ENCODE measurements at regions not wholly inside any gene's neighbourhood (a gene's known extent, or its start where the extent isn't known, plus 50 kb on each side); places are given as distances from the start of the nearest gene placed in this dataset.

- DNase-seq = no peak
These were observed 50.0 kb upstream of the TRPM1 start for GRCh38 chr15:31151301-31152233.

GRCh38 chr15:31153531-31153930, 52.0 kb upstream of the TRPM1 start:
- DNase-seq = no peak

- DNase-seq = no peak
These were observed 53.6 kb upstream of the TRPM1 start for GRCh38 chr15:31155151-31155550.

GRCh38 chr15:31156226-31156625, 54.7 kb upstream of the TRPM1 start:
- no peak for DNase-seq

GRCh38 chr15:31156808-31157207, 55.3 kb upstream of the TRPM1 start:
- no peak for DNase-seq

- DNase-seq = no peak
These were observed 56.1 kb upstream of the TRPM1 start for GRCh38 chr15:31157644-31158069.

- DNase-seq = no peak
These were observed 57.5 kb upstream of the TRPM1 start for GRCh38 chr15:31158858-31159569.

- DNase-seq = no peak
These were observed 58.3 kb upstream of the TRPM1 start for GRCh38 chr15:31159837-31160236.

- no peak for DNase-seq
These were observed 58.8 kb upstream of the TRPM1 start for GRCh38 chr15:31160297-31160696.

- DNase-seq = no peak
These were observed 59.4 kb upstream of the TRPM1 start for GRCh38 chr15:31160740-31161495.

- DNase-seq = no peak
These were observed 60.4 kb upstream of the TRPM1 start for GRCh38 chr15:31161951-31162350.

GRCh38 chr15:31162721-31163510, 61.4 kb upstream of the TRPM1 start:
- DNase-seq = no peak

GRCh38 chr15:31163769-31164572, 62.4 kb upstream of the TRPM1 start:
- DNase-seq = no peak

- DNase-seq = no peak
These were observed 63.0 kb upstream of the TRPM1 start for GRCh38 chr15:31164573-31164912.

- no peak for DNase-seq
These were observed 68.0 kb upstream of the TRPM1 start for GRCh38 chr15:31169558-31169957.

- DNase-seq = no peak
These were observed 70.2 kb upstream of the TRPM1 start for GRCh38 chr15:31171731-31172130.

GRCh38 chr15:31172606-31173005, 71.1 kb upstream of the TRPM1 start:
- DNase-seq = no peak

- DNase-seq = no peak
These were observed 72.4 kb upstream of the TRPM1 start for GRCh38 chr15:31173790-31174450.

GRCh38 chr15:31175484-31175883, 74.0 kb upstream of the TRPM1 start:
- no peak for DNase-seq

GRCh38 chr15:31177951-31178350, 76.4 kb upstream of the TRPM1 start:
- DNase-seq = no peak

GRCh38 chr15:31178705-31179104, 77.2 kb upstream of the TRPM1 start:
- DNase-seq = no peak
